SK-MEL-5 (cell line): ENCODE measurements at regions not wholly inside any gene's neighbourhood (a gene's known extent, or its start where the extent isn't known, plus 50 kb on each side); places are given as distances from the start of the nearest gene placed in this dataset.

Experiments
- DNase-seq: peaks from one replicate; pipeline ENCODE4 v3.0.0-alpha.2; 2016; ENCODE audit warnings: low read depth, low spot score
- in situ Hi-C: cut with HindIII; loops from 2 replicates; pipeline ENCODE4 v1.10.0; 2016; ENCODE audit warnings: low sequenced_read_pairs, high pct_unique_total_duplicates, low pct_unique_long_range_greater_than_20kb

DNA sequence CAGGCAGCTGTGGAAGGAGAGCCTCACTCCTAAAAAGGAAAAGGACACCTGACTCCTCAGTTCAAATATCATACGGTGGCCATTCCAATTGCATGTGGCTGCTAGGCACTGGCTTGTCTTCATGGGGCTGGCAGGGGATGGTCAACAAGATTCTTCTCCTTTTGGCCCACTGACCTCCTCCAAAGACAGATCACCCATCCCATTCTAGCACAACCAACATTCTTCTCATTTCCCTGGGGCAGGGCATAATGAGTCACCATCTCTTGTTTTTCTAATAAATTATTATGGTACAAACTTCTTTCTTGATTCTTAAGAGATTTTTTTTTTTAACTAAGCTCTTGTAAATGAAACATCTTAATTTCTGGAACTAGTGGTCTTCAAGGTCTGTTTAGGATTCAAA is 136.7 kb upstream of the NBEA start:
- in situ Hi-C loops: no loop called here
- DNase-seq: no peak

DNA sequence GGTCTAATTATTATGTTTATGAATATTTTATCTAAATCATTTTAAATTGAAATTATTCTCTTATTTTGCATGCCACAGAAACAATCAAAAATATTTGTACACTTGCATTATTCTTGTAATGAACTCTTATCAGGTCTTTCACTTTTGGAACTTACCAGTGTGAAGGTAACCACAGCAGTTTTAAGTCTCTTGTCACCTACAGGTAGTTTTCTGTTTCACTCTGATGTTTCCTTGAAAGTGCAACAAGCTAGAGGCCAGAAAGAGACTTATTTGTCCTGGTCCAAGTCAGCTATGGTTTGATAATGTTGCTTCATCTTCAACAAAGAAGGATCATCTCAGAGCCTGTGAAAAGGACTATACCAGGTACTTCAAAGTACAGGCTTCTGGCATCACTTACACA is 133.4 kb upstream of the NBEA start:
- in situ Hi-C loops: no loop called here
- DNase-seq: no peak

DNA sequence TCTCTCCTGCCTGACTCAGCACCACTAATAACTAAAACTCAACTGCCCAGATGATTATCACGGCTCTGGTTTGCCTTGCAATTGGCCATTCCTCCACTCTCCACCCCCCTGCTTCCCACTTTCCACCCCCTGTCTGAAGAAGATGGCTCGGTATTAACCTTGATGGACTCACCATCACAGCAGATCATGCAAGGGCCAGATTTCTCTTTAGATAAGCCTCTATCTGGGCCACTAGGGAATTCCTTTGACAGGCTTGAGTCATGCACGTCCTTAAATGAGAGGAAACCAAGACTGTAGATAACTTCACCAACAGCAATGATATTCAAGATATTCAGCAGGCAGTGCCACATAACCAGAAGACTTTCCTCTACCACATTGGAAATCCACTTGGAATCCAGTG is 131.1 kb upstream of the NBEA start:
- in situ Hi-C loops: no loop called here

DNA sequence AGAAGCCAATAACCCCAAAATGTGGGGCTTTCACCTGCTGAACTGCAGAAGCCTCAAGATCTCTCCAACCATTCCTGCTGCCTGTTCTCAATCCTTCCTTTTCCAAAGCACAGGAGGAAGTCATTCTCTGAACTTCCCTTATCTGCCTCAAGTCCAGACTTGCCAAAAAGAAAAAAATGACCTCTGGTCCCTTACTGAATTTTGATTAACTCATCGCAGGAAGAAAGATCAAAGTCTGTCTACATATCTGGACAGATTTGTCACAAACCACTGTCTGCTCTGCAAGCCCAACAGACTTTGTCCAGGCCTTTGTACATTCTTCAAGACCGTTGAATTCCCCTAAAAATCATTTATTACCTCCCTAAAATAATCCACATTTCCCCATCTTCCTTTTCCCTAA is 126.5 kb upstream of the NBEA start:
- DNase-seq: no peak
- in situ Hi-C loops: no loop called here

More for the DNA sequence above, 131.1 kb upstream of the NBEA start:
- no peak for DNase-seq

DNA sequence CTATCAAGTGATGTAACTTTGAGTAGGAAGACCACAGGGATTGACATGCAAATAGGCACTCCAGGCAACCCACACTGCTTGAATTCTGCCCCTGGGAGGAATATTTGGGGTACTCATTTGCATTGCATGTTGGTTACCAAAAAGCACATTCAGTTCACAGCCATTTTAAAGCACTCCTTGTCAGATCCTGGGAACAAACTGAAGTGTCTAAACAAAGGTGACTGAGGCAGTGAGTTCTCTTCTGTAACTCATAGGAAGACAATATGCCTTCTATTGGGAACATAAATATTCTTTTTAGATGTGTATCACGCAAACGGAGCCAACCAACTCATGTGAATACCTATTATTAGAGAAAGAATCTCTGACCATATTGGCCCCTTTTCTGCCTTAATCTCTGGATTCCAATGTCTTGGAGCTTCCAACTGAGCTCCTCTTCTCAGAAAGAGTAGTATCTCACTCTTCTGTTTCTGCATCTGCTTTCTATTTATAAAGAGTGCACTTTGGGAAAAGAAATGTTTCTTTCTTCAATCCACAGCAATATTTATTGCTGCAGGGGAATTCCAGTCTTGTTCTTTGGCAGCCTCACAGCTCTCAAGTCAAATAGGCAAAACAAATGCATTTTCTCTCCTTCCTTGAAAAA is 125.7 kb upstream of the NBEA start:
- in situ Hi-C loops: no loop called here
- peak; percentile 94 for DNase-seq

DNA sequence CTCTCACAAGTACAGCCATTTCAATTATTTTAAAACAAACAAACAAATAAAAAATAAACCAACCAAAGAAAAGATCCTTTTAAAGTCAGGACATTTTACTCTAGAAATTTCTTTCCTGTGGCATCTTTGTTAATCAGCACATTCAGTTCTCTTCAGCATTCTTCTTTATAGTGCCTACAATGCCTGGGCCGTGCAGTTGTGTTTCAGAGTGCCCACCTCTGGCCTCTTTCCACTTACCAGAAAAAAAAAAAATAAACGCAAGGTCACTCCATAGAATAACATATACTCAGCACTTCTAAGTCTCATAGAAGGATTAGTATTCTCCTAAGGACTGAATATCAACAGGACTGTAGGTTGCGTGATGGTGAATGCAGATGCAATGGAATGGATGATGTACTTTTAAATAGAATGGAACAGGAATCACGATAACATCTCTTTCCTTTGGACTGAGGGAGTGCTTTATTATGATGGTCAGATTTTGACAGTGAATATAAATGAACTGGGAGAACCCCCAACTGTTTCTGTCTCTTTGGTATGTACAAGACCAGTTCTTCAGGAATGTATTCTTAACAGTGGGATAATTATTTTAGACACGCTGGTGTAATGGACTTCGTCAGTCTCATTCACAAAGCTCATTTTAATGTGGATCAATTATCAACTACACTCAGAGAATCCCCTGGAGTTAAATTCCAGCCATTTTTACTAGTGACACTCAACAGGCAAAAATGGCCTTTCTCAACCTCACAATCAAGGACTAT is 125.0 kb upstream of the NBEA start:
- DNase-seq: peak; percentile 36
- in situ Hi-C loops: no loop called here

DNA sequence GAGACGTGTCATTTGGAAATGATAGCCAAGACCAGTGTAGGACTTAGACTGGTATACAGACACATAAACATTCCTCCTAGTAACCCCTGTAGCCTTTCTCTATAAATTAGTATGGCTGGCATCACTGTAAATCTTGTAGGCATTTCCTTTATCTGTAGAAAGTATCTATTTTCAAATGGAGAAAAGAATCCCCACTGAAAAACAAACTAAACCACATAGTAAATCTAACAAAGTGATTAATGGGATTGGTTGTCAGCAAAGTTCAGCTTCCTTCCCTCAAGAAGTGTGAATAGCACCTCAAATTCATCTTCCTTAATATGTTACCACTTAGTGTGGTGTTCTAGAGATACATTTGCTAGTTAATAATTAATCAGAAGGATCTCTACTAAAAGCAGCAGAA is 119.4 kb upstream of the NBEA start:
- DNase-seq: no peak
- in situ Hi-C loops: no loop called here

DNA sequence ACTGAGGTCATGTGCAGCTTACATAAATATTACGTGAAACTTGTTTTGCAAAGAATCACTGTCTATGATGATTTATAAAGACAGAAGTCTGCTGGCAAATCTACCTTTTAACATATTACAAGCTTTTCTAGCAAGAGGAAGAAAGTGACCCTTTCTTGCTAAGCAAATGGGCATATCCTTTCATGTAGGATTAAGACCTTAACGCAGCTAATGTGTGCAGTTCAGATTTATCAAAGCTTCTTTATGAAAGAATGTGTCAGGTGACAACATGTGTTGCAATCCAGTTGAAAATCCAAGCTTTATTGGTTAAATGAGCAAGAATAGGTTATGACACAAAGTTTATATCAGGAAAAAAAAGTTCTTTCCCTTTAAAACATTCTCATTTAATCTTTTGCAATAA is 115.6 kb upstream of the NBEA start:
- DNase-seq: peak; percentile 95
- in situ Hi-C loops: no loop called here

DNA sequence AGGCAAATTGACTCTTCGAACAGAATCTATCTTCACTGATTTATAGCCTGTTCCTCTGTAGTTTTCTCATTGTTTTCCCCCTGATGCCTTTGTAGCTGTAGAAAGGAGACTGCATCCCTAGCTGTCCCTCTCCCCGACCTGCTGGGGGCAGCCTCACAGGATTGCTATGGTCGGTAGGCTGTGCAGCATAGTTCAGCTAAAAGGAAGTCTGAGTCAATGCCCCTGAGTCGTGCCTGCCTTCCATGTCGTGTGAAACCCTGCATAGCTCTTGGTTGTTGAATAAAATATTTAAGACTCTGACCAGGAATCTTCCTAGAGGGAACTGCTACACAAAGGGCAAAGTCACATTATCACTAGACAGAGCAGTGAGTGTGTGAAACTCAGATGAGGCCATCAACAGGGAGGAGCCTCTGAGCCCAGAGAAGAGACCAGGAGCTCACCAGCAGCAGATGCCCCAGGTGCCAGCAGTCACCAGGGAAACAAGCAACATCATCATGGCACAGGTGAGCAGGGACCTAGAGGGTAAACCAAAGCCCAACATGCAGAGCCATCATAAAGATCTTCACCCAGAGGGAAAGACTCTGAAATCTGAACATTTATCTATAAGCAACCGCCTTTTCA is 108.4 kb upstream of the NBEA start:
- peak; percentile 62 for DNase-seq
- in situ Hi-C loops: no loop called here

DNA sequence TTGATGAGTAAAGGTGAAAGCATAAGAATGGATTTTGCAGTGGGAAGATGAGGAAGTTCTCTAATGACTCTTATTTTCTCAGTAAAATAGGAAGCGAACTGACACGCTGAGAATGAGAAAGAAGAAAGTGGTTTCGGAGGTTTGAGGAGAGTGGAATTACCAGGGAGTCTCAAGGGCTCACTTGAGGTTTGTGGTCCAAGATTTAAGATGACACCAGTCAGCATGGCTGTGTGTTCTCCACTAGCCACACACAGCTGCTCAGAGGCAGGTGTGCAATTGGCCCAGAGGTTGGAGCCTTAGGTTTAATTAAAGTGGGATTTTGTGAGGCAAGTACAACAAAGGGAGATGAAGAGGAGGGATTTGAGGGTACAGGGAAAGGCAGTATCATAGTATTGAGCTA is 99.6 kb upstream of the NBEA start:
- no peak for DNase-seq
- in situ Hi-C loops: no loop called here

DNA sequence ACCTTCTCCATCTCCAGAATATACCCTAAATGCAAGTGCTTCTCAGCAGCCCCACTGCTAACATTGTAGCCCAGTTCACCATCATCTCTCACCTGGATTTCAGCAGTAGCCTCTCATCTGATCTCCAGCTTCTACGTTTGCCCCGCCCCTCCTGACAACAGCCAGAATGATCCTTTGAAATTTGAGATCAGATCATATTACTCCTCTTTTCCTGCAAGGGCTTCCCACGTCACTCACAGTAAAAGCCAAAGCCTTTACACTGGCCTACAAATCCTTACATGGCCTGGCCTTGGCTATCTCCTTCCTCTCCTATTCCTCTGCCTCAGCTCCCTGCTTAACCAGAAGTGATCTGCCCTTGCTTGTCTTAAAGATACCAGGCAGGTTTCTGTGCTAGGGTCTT is 94.3 kb upstream of the NBEA start:
- in situ Hi-C loops: no loop called here
- DNase-seq: no peak

DNA sequence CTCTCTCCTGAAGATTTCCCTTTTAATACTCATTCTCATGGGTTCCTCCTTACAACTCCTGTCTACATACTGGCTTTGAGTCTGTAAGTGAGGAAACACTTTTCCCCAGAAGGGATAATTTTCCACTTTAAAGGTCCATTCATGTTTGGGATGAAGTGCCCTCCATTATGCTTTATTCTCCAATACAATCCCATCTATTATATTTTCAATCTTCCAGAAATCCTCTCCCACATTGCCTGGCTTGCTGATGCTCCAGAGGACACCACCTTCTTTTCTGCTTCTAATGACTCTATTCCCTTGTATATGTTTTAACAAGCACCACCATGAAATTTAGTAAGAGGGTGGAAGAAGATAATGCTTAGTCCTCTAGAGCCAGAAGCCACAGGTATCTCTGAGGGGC is 92.7 kb upstream of the NBEA start:
- in situ Hi-C loops: no loop called here
- peak; percentile 73 for DNase-seq

DNA sequence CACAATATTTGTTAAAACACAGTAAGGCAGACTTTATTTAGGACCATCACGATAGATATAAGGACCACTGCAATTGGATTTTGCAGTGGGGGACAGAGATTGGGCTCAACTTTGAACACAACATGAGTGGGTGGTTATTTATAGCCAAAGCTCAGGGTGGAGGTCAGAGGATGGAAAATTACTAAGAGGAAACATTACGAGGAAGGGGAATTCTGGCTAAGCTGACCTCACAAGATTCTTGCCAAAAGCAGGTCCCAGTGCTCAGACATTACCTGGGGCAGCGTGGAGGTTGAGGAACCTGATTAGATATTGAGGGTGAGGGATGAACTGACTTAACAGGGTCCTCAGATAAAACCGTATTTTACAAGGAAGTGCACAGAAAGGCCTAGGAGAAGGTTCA is 88.9 kb upstream of the NBEA start:
- no peak for DNase-seq
- in situ Hi-C loops: no loop called here

DNA sequence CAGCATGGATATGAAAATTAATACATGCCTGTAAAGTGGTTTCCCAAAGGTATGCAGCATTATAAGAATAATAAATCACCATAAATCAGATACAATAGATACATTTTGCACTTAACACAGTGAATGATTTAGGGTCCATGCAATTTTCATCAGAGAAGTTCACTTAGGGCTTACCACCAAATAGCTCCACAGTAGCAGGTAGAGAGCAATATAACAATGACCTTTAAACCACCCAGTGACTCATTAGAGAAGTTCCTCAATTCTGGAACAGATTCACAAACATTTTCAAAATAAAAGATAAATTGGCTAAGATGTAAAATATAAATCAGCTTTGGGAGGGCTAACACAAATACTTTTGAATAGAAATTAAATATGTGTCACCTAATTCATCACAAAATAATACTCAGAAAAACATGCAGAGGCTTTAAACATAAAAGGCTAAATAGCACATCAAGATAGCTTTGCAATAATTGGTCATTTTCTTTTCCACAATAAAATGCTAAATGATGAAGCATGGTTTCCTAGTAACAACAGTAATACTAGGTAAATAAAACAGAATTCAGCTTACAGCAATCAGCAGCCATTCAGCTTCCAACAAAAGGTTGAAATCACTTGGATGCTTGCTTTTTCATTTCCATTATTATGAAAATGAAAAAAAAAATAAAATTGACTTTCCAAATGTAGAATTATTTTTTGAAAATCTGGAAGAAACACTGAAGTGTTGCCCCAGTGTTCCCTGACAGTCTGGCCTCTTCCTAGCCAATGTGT is 84.3 kb upstream of the NBEA start:
- no peak for DNase-seq
- in situ Hi-C loops: no loop called here

DNA sequence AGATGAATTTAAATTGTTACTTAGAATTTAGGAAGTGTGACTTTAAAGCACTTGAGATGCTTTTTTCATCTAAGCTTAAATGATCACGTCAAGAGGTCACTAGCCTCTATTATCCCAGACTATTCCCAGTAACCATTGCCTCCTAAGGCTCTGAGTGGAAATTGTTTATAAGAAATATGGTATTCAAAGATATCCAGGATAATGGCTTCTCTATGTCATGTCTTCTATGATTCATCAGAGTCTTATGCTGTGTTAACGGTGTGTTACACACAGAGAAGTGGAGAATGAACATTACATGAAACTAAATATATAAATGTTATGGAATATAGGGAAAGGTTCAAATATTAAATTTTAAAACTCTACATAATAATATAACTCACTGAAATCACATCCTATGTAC is 79.8 kb upstream of the NBEA start:
- in situ Hi-C loops: no loop called here
- no peak for DNase-seq

DNA sequence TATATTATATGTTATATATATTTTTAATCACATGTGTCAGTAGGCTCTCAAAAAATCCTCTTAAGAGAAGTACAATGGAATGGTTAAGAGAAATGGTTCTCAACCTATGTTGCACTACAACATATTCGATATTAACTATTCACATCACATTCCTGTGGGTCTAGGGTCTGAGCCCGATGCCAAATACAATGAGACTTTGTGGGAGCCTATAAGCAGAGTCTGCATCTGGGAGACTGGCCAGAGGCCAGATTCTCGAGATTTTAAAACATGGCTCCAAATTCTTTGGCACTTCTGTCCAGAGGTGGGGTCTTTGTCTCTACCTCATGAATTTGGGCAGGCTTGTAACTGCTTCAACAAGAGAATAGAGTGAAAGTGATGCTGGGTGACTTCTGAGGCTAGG is 79.4 kb upstream of the NBEA start:
- no peak for DNase-seq
- in situ Hi-C loops: no loop called here

DNA sequence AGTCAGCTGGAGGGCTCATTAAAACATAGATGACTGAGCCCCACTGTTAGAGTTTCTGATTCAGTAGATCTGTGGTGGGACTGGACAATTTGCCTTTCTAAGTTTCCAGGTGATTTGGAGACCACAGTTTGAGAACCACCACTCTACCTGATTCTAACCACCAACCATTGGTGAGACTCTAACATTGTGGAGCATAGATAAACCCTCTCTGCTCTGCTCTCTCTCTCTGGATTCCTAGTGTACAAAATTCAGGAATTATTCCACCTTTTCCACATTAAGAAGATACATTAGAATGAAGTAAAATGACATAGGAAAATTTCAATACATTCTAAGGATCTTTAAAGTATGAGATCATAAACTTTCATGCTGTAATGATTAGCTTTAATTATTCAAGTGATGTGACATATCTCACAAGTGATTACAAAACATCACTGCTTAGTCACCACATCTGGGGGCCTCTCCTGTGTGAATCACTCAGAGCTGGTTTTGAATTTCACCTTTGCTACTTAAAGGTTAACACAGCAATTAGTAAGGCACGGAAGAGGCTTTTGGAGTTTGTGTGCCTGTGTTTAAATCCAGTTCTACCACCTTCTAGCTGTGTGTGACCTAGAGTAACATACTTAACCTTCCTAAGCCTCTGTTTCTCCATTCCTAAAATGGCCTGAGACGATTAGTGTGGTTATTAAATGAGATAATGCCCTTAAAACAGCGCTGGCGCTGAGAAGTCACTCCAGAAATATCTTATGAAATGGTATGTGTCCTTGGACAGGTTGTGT is 78.5 kb upstream of the NBEA start:
- in situ Hi-C loops: no loop called here
- no peak for DNase-seq

DNA sequence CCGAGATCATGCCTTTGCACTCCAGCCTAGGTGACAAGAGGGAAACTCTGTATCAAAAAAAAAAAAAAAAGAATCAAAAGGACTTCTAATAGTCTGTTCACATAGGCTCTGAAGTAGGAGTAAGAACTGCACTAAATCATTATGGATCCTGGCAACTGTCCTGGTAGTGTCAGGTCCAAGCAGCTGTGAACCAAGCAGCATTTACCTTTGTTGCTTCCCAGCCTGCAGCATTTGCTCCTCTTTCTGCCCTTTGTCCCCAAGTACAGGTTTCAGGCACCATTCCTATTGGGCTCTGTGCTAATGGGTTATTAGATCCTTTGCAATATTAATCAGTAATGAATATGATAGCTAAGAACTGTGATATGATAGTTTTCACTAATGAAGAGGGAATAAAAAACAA is 77.4 kb upstream of the NBEA start:
- in situ Hi-C loops: no loop called here
- no peak for DNase-seq
